GM23338 (cell line): ENCODE measurements at regions not wholly inside any gene's neighbourhood (a gene's known extent, or its start where the extent isn't known, plus 50 kb on each side); places are given as distances from the start of the nearest gene placed in this dataset.
A peak's percentile ranks its signal among the peaks of the same experiment; 100 is the strongest.

Experiments used
- ATAC-seq: fragments of 200-7000 bp; cut with Tn5 transposase; 3 replicates; pipeline ENCODE4 v1.9.1; 2020
- DNase-seq: peaks from one replicate; pipeline ENCODE4 v3.0.0-alpha.2; 2015; ENCODE audit warnings: low spot score
- H2AFZ ChIP-seq: fragments of 200-600 bp; sonication (generic); 2 replicates; pipeline ENCODE4 v1.8.0; 2016; ENCODE audit warnings: antibody characterized with exemption, mild to moderate bottlenecking, moderate library complexity
- H3F3A ChIP-seq: fragments of 200-600 bp; sonication (generic); replicated peaks from 2 replicates; pipeline ENCODE4 v1.8.0; 2017; ENCODE audit warnings: antibody characterized with exemption, mixed run types, low read depth
- H3K27ac ChIP-seq: fragments of 200-600 bp; sonication (generic); 2 replicates; pipeline ENCODE4 v1.6.1; 2016; ENCODE audit warnings: low read depth
- H3K27me3 ChIP-seq: fragments of 200-600 bp; sonication (generic); 2 replicates; pipeline ENCODE4 v1.8.0; 2016; ENCODE audit warnings: mild to moderate bottlenecking, mixed run types, moderate library complexity; ENCODE audit not compliant: insufficient read depth
- H3K36me3 ChIP-seq: fragments of 200-600 bp; sonication (generic); 2 replicates; pipeline ENCODE4 v1.8.0; 2016; ENCODE audit warnings: mild to moderate bottlenecking; ENCODE audit not compliant: insufficient read depth
- H3K4me1 ChIP-seq: fragments of 200-600 bp; sonication (generic); 2 replicates; pipeline ENCODE4 v1.8.0; 2016; ENCODE audit warnings: mild to moderate bottlenecking, moderate library complexity; ENCODE audit not compliant: insufficient read depth
- H3K4me2 ChIP-seq: fragments of 200-600 bp; sonication (generic); 2 replicates; pipeline ENCODE4 v1.7.1; 2017; ENCODE audit warnings: mixed run types
- H3K4me3 ChIP-seq: fragments of 200-600 bp; sonication (generic); 2 replicates; pipeline ENCODE4 v1.6.1; 2016; ENCODE audit warnings: mixed run types
- H3K79me2 ChIP-seq: fragments of 200-600 bp; sonication (generic); replicated peaks from 2 replicates; pipeline ENCODE4 v1.8.0; 2017; ENCODE audit warnings: mild to moderate bottlenecking; ENCODE audit not compliant: insufficient read depth
- H3K9me2 ChIP-seq: fragments of 200-600 bp; sonication (generic); 2 replicates; pipeline ENCODE4 v1.8.0; 2017; ENCODE audit not compliant: insufficient read depth
- H4K20me1 ChIP-seq: fragments of 200-600 bp; sonication (generic); replicated peaks from 2 replicates; pipeline ENCODE4 v1.8.0; 2017; ENCODE audit warnings: mild to moderate bottlenecking; ENCODE audit not compliant: insufficient read depth
- H3K27ac Mint-ChIP-seq: 2 replicates; pipeline ENCODE4 v1.8.0; 2020; ENCODE audit warnings: inconsistent platforms, mild to moderate bottlenecking, moderate library complexity, mixed read lengths
- H3K27me3 Mint-ChIP-seq: 3 replicates; pipeline ENCODE4 v1.8.0; 2022; ENCODE audit warnings: low read depth, mild to moderate bottlenecking, moderate library complexity, mixed read lengths, inconsistent platforms; ENCODE audit not compliant: insufficient read depth, poor library complexity
- H3K36me3 Mint-ChIP-seq: 3 replicates; pipeline ENCODE4 v1.8.0; 2021; ENCODE audit warnings: low read depth, mild to moderate bottlenecking, inconsistent platforms, moderate library complexity, mixed read lengths
- H3K4me1 Mint-ChIP-seq: 3 replicates; pipeline ENCODE4 v1.8.0; 2020; ENCODE audit warnings: mild to moderate bottlenecking, inconsistent platforms, mixed read lengths
- H3K4me3 Mint-ChIP-seq: 3 replicates; pipeline ENCODE4 v1.8.0; 2021; ENCODE audit warnings: moderate library complexity, mild to moderate bottlenecking, inconsistent platforms, mixed read lengths
- H3K9me3 Mint-ChIP-seq: 3 replicates; pipeline ENCODE4 v1.8.0; 2020; ENCODE audit warnings: moderate library complexity, mild to moderate bottlenecking, inconsistent platforms, mixed read lengths
- CTCF ChIP-seq, 2 experiments: fragments of 200-600 bp in 1 of 2; sonication (generic) in 1 of 2; conservative IDR thresholded peaks; 2 replicates each; pipeline versions ENCODE4 v1.5.1 to v1.6.1; 2016 to 2017; ENCODE audit warnings: antibody characterized with exemption in 2 of 2, low read depth in 2 of 2, mild to moderate bottlenecking in 2 of 2, moderate library complexity in 1 of 2
- EZH2 ChIP-seq: fragments of 200-600 bp; sonication (generic); IDR thresholded peaks from one replicate; pipeline ENCODE4 v1.8.0; 2017; ENCODE audit warnings: antibody characterized with exemption, mild to moderate bottlenecking, low read depth; ENCODE audit not compliant: unreplicated experiment
- EZH2phosphoT487 ChIP-seq: fragments of 200-600 bp; sonication (generic); IDR thresholded peaks from one replicate; pipeline ENCODE4 v1.8.1; 2018; ENCODE audit warnings: antibody characterized with exemption; ENCODE audit not compliant: unreplicated experiment
- JUNB ChIP-seq: IDR thresholded peaks from one replicate; pipeline ENCODE4 v1.6.1; 2016; ENCODE audit warnings: antibody characterized with exemption; ENCODE audit not compliant: unreplicated experiment
- POLR2AphosphoS5 ChIP-seq: IDR thresholded peaks from 2 replicates; pipeline ENCODE4 v1.6.1; 2016; ENCODE audit warnings: antibody characterized with exemption, low read depth
- REST ChIP-seq: IDR thresholded peaks from one replicate; pipeline ENCODE4 v1.6.1; 2018; ENCODE audit warnings: antibody characterized with exemption; ENCODE audit not compliant: unreplicated experiment
- ZNF331 ChIP-seq: fragments of 250-450 bp; sonication (Bioruptor Pico); IDR thresholded peaks from 2 replicates; pipeline ENCODE4 v1.5.0; 2020; ENCODE audit warnings: low read depth, mild to moderate bottlenecking, moderate library complexity
- TF ChIP-seq, protein P1 (sequence below): IDR thresholded peaks from 2 replicates; pipeline ENCODE4 v1.6.1; 2016; ENCODE audit warnings: antibody characterized with exemption

GRCh38 chr5:25128606-25129005 is 483.8 kb upstream of the CDH10 start (continued):
- no peak for TF ChIP-seq ZNF331 (CRISPR knock-in tag)

DNA sequence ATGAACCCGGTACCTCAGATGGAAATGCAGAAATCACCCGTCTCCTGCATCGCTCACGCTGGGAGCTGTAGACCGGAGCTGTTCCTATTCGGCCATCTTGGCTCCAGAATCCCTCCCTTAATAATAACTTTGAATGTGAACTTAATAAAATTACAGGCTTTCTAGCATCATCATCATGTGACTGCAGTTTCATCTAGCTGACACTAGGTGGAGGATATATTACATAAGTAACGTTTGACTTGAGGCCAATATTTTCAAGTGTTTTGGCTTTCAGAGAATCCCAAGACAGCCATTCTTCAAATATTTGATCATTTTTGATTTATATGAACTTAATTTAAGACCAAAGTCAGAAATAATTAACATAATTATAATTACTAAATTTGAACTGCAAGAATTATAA is 474.9 kb upstream of the CDH10 start:
- H3K36me3 ChIP-seq, result no peaks in the 10 kb centered on the region
- no peak overlapping the region for H3K4me2 ChIP-seq
- ATAC-seq (no peak), DNase-seq (peak; percentile 63)
- H3F3A ChIP-seq, result no peaks in the 10 kb centered on the region
- peaks cover 15% of the 10 kb centered on the region; the same call in 2 of the 3 replicates for H3K9me3 Mint-ChIP-seq
- no peaks in the 10 kb centered on the region for H3K4me1 ChIP-seq
- no peak overlapping the region for H3K4me3 ChIP-seq
- H3K79me2 ChIP-seq, result no peaks in the 10 kb centered on the region
- H3K27ac ChIP-seq, result no peak overlapping the region
- peaks cover 7% of the 10 kb centered on the region; the same call in 1 of the 2 replicates for H3K9me2 ChIP-seq
- H3K27ac Mint-ChIP-seq, result no peak overlapping the region
- H3K27me3 Mint-ChIP-seq, result no peaks in the 10 kb centered on the region
- H3K36me3 Mint-ChIP-seq, result peaks cover 12% of the 10 kb centered on the region; the same call in 2 of the 3 replicates
- no peak overlapping the region for H3K4me3 Mint-ChIP-seq
- H3K27me3 ChIP-seq, result no peaks in the 10 kb centered on the region
- H2AFZ ChIP-seq, result no peak overlapping the region
- 0 out of 3 replicates have a peak, but pooled peaks cover 3% of the 10 kb centered on the region for H3K4me1 Mint-ChIP-seq
- TF ChIP-seq JUNB, result no peak
- TF ChIP-seq POLR2AphosphoS5, result no peak
- TF ChIP-seq CTCF (conservative IDR thresholded peaks at IDR 0.05; ENCODE audit: low read depth in 2 of 2), result peak; percentile 56 to 72
- no peaks in the 10 kb centered on the region for H4K20me1 ChIP-seq

DNA sequence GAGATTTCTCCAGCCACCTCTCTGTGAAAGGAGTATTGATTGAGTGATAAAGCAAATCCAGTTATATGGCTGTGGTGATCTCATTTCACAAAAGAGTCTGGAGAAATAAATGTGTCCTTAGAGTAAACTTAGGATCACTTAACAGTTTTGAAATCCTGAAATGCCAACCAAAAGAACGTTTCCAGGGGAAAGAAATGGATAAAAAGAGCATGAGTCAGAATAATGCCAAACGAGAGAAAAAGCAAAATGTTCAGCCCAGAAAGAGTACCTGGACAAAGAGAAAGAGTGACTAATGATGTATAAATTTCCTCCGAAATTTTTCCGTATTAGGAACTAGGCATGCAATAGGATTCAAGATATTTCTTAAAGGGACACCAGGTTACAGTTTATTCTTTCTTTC is 463.1 kb upstream of the CDH10 start:
- Histone ChIP-seq H3K36me3 (no peaks in the 10 kb centered on the region), H3K79me2 (no peaks in the 10 kb centered on the region), H3K9me2 (no peaks in the 10 kb centered on the region), H3K4me1 (peaks cover 15% of the 10 kb centered on the region), H3F3A (no peaks in the 10 kb centered on the region), H3K4me3 (no peak overlapping the region), H3K27ac (no peak overlapping the region), H4K20me1 (no peaks in the 10 kb centered on the region), H3K27me3 (no peaks in the 10 kb centered on the region), H2AFZ (0 out of 2 replicates have a peak overlapping the region, but pooled peaks have one; percentile 9), H3K4me2 (no peak overlapping the region)
- Mint-ChIP-seq H3K27ac (no peak overlapping the region), H3K27me3 (no peaks in the 10 kb centered on the region), H3K4me3 (no peak overlapping the region), H3K9me3 (peaks cover 5% of the 10 kb centered on the region; the same call in 1 of the 3 replicates), H3K4me1 (peaks cover 6% of the 10 kb centered on the region), H3K36me3 (no peaks in the 10 kb centered on the region)
- DNase-seq, result no peak
- ATAC-seq, result no peak
- TF ChIP-seq CTCF (conservative IDR thresholded peaks at IDR 0.05; ENCODE audit: low read depth in 2 of 2) (no peak), ZNF331 (CRISPR knock-in tag) (no peak), EZH2 (no peak), REST (no peak), POLR2AphosphoS5 (no peak), EZH2phosphoT487 (no peak)
- TF ChIP-seq, protein P1, sequence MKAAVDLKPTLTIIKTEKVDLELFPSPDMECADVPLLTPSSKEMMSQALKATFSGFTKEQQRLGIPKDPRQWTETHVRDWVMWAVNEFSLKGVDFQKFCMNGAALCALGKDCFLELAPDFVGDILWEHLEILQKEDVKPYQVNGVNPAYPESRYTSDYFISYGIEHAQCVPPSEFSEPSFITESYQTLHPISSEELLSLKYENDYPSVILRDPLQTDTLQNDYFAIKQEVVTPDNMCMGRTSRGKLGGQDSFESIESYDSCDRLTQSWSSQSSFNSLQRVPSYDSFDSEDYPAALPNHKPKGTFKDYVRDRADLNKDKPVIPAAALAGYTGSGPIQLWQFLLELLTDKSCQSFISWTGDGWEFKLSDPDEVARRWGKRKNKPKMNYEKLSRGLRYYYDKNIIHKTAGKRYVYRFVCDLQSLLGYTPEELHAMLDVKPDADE, result no peak
